HCT116 (cell line): ENCODE measurements at regions not wholly inside any gene's neighbourhood (a gene's known extent, or its start where the extent isn't known, plus 50 kb on each side); places are given as distances from the start of the nearest gene placed in this dataset.

Source experiments
- POLR2A ChIP-seq: IDR thresholded peaks from 2 replicates; pipeline ENCODE4 v1.7.0; 2011; ENCODE audit warnings: borderline replicate concordance; ENCODE audit not compliant: insufficient read depth, insufficient read length; ENCODE audit errors: extremely low read depth
- SRF ChIP-seq: IDR thresholded peaks from 2 replicates; pipeline ENCODE4 v1.6.1; 2012; ENCODE audit warnings: low read depth
- TF ChIP-seq, protein P1 (sequence below), 3 experiments: fragments of 200-600 bp in 1 of 3; sonication (generic) in 1 of 3; IDR thresholded peaks in 2 of 3; conservative IDR thresholded peaks in 1 of 3; 2 replicates each; pipeline ENCODE4 v1.5.1; 2012 to 2017; ENCODE audit warnings: low read depth in 2 of 3, low read length in 2 of 3, antibody characterized with exemption in 1 of 3, borderline replicate concordance in 1 of 3, control low read depth in 1 of 3, mild to moderate bottlenecking in 1 of 3, mixed read lengths in 1 of 3, mixed run types in 1 of 3, moderate library complexity in 1 of 3; ENCODE audit not compliant: insufficient read depth in 1 of 3

DNA sequence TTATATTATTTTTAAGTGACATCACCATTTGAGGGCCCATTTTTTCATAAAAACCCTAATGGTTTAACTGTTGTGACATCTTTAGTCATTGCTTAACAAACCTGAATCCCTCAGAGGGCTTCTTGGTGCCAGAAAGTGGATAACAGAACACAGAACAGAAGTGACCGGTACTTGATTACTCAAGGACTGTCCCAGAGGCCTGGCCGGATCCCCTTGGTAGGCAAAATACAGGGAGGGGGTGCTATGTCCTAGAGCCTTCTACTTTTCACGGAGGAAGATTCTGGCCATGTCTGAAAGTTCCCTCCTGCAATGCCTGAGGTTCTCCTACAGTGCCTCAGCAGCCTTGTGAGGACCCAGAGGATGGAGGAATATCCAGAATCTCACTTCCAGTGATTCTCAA, 94.3 kb upstream of the DCLK2 start:
- TF ChIP-seq, protein P1, sequence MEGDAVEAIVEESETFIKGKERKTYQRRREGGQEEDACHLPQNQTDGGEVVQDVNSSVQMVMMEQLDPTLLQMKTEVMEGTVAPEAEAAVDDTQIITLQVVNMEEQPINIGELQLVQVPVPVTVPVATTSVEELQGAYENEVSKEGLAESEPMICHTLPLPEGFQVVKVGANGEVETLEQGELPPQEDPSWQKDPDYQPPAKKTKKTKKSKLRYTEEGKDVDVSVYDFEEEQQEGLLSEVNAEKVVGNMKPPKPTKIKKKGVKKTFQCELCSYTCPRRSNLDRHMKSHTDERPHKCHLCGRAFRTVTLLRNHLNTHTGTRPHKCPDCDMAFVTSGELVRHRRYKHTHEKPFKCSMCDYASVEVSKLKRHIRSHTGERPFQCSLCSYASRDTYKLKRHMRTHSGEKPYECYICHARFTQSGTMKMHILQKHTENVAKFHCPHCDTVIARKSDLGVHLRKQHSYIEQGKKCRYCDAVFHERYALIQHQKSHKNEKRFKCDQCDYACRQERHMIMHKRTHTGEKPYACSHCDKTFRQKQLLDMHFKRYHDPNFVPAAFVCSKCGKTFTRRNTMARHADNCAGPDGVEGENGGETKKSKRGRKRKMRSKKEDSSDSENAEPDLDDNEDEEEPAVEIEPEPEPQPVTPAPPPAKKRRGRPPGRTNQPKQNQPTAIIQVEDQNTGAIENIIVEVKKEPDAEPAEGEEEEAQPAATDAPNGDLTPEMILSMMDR (IDR thresholded peaks at IDR 0.05 in 2 of 3, conservative IDR thresholded peaks at IDR 0.05 in 1 of 3; ENCODE audit: borderline replicate concordance in 1 of 3, insufficient read depth in 1 of 3, low read depth in 2 of 3, low read length in 2 of 3) = no peak
- TF ChIP-seq POLR2A = no peak
- no peak for TF ChIP-seq SRF
